ENCODE measurements at regions not wholly inside any gene's neighbourhood (a gene's known extent, or its start where the extent isn't known, plus 50 kb on each side); places are given as distances from the start of the nearest gene placed in this dataset.
"Not testable (repeated sequence)": the region's sequence is repeated elsewhere in the genome, so short reads cannot be mapped to it uniquely, and the experiment has no call there.

- TF ChIP-seq CTCF (IDR thresholded peaks at IDR 0.05); MYC (IDR thresholded peaks at IDR 0.05; ENCODE audit: borderline replicate concordance, low read length); PBX3 (IDR thresholded peaks at IDR 0.05); SREBF2 (IDR thresholded peaks at IDR 0.05): not testable (repeated sequence)
These were observed 829.8 kb downstream of the FOXD4L5 start for GRCh38 chr9:64455107-64455648.

All from A549 (cell line).